Fibroblast of the aortic adventitia (primary cell): ENCODE measurements at regions not wholly inside any gene's neighbourhood (a gene's known extent, or its start where the extent isn't known, plus 50 kb on each side); places are given as distances from the start of the nearest gene placed in this dataset.

ENCODE experiments used
- DNase-seq: peaks from one replicate; pipeline ENCODE4 v3.0.0-alpha.2; 2010; ENCODE audit warnings: low read depth
- H3K4me3 ChIP-seq: 2 replicates; pipeline ENCODE4 v1.5.1; 2011; ENCODE audit warnings: low read depth, mild to moderate bottlenecking, control low read depth, low read length, moderate library complexity
- TF ChIP-seq, protein P1 (sequence below): IDR thresholded peaks from 2 replicates; pipeline ENCODE4 v1.5.1; 2011; ENCODE audit warnings: mild to moderate bottlenecking, low read length, control low read depth, inconsistent platforms; ENCODE audit not compliant: insufficient read depth

DNA sequence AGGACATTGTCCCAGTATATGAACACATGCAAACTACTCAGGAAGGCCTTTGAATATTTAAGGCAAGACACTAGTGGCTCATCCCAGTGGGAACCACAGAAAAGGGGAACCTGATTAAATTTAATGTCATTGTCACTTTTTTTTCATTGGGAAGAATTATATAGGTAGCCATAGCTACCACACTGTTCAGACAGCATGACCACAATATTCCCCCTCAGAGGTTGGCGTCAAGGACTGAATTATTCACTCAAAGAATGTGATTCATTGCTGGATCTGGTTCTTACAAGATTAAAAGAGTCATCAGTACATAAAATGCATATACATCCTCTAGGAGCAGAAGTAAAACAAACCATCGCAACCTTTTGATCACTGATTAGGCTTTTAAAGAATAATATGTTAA is 92.0 kb upstream of the SMARCAD1 start:
- H3K4me3 ChIP-seq, result no peak overlapping the region
- no peak for DNase-seq
- TF ChIP-seq, protein P1, sequence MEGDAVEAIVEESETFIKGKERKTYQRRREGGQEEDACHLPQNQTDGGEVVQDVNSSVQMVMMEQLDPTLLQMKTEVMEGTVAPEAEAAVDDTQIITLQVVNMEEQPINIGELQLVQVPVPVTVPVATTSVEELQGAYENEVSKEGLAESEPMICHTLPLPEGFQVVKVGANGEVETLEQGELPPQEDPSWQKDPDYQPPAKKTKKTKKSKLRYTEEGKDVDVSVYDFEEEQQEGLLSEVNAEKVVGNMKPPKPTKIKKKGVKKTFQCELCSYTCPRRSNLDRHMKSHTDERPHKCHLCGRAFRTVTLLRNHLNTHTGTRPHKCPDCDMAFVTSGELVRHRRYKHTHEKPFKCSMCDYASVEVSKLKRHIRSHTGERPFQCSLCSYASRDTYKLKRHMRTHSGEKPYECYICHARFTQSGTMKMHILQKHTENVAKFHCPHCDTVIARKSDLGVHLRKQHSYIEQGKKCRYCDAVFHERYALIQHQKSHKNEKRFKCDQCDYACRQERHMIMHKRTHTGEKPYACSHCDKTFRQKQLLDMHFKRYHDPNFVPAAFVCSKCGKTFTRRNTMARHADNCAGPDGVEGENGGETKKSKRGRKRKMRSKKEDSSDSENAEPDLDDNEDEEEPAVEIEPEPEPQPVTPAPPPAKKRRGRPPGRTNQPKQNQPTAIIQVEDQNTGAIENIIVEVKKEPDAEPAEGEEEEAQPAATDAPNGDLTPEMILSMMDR, result no peak

DNA sequence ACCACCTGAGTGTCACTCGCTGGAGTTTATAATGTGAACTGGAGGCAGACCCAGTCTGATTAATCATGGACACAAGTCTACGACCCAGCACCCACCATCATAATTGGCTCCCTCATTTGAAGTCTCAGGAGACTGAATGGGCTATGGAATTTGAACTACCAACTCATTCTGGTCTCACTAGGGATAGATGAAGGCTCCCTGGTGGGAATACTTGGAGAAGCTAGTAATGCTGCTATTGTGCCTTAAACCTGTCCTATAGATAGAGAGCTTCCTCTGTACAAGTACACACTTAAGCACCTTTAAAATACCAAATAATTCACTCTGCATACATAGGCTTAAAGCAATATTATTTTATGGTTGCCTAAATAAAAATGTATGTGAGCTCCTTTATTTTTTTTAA is 90.8 kb upstream of the SMARCAD1 start:
- no peak overlapping the region for H3K4me3 ChIP-seq
- TF ChIP-seq, protein P1, result no peak
- DNase-seq, result no peak

DNA sequence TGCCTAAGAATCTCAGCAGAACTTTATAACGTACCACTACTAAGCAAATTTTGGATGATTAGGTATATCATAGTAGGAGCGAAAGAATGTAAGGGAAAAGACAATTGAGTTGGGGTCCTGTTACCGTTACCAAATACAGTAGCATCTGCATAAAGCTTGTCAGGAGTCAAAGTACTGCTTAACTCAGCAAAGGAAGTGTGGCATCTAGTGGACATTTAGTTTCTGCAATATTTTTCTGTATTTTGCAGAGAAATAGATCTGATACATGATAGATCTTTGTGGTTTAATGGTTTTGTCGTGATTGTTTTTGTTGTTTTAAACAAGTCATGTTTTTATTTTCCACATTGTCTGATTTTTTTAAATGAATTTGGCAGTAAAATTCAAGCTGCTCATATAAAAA is 81.0 kb upstream of the SMARCAD1 start:
- TF ChIP-seq, protein P1, result no peak
- no peak overlapping the region for H3K4me3 ChIP-seq
- no peak for DNase-seq

DNA sequence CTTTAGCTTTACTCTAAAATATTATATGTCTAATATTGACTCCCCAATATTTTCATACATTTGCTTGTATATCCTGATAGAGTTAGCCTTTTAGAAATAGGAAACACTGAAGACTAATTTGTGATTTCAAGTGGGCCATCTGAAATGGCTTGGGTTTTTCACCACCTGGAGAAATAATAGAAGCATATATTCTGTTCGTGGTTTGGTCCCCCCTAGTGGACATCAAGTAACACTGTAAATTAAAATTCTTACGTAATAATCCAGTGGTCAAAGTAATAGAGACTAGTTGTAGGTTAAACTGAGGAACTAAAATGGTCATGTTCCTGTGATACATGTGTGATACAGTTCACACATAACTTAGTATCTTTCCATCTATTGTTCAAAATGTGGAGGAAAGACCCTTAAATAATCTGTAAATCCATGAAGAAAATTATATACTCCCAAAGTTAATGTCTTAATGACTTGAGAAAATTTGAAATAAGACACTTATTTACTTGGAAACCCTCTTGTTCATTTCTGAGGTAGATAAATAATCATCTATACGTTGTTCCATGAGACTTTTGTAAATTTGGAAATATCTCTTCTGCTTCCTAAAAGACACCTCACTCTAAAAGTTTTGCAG is 79.8 kb upstream of the SMARCAD1 start:
- peak; percentile 46 for DNase-seq
- H3K4me3 ChIP-seq, result no peak overlapping the region
- TF ChIP-seq, protein P1, result peak; percentile 60

DNA sequence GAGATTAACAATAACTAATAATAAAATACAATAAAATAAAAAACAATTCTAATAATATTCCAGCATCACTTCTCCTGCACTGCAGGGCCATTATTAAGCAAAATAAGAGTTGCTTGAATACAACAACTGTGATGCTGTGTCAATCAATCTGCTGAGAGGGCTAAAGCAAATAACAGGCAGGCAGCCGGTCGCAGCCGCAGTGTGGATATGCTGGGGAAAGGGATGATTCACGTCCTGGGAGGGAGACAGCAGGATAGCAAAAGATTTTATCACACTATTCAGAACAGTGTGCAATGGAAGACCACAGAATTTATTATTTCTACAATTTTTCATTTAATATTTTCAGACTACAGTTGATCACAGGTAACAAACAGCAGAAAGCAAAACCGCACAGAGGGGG is 76.5 kb upstream of the SMARCAD1 start:
- TF ChIP-seq, protein P1, result no peak
- H3K4me3 ChIP-seq, result no peak overlapping the region
- no peak for DNase-seq

DNA sequence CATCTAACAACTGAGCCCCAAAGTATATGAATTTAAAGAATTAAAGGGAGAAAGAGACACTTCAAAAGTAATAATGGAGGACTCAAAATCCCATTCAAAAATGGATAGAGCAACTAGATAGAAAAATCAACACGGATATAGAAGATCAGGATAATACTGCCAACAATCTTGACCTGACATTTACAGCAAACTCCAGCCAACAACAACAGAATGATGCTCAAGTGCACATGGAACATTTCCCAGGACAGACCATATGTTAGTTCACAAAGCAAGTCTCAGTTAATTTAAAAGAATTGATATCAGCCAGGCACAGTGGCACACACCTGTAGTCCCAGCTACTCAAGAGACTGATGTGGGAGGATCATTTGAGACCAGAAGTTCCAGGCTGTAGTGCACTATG is 72.0 kb upstream of the SMARCAD1 start:
- TF ChIP-seq, protein P1, result no peak

More for the DNA sequence above, 72.0 kb upstream of the SMARCAD1 start:
- no peak overlapping the region for H3K4me3 ChIP-seq
- no peak for DNase-seq
